Activated CD8-positive, alpha-beta memory T cell treated with anti-CD3 and anti-CD28 coated beads, Interleukin-2, amount 50 U/mL, for 24 hours (primary cell): ENCODE measurements at regions not wholly inside any gene's neighbourhood (a gene's known extent, or its start where the extent isn't known, plus 50 kb on each side); places are given as distances from the start of the nearest gene placed in this dataset.

Experiments
- DNase-seq: peaks from one replicate; pipeline ENCODE4 v3.0.0-alpha.2; 2020; ENCODE audit errors: extremely low read depth

DNA sequence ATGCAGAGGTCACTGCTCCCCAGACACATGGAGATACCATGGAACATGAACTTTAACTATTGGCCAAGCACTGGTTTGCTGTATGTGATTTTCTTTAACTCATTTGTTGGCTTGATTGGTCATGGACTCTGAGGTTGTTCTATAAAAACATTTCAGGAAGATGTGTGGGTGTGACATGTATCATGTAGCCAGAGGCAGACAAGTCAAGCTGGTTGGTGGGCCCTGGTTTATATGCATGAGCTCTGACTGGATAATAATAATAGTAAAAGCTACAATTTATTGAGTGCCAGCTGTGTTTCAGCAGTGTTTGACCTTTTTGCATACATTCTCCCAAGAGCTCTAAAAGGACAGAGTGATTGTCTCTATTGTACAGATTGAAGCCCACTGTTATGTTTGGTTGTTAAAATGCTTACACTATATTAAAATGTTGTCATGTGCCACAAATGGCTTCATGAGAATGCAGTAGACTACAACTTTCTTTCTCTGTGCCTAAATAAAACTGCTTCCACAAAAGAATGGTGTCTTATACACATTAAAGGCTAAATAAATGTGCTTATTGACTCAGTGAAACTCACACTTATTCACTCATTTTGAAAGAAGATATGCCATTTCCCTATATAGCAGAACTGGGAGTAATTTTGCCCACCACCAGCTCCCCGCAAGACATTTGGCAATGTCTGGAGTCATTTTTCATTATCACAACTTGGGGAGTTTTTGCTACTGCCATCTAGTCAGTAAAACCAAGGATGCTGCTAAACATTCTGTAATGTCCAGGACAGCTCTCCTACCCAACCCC lies 243.6 kb upstream of the NFE2L3 start:
- DNase-seq = no peak

DNA sequence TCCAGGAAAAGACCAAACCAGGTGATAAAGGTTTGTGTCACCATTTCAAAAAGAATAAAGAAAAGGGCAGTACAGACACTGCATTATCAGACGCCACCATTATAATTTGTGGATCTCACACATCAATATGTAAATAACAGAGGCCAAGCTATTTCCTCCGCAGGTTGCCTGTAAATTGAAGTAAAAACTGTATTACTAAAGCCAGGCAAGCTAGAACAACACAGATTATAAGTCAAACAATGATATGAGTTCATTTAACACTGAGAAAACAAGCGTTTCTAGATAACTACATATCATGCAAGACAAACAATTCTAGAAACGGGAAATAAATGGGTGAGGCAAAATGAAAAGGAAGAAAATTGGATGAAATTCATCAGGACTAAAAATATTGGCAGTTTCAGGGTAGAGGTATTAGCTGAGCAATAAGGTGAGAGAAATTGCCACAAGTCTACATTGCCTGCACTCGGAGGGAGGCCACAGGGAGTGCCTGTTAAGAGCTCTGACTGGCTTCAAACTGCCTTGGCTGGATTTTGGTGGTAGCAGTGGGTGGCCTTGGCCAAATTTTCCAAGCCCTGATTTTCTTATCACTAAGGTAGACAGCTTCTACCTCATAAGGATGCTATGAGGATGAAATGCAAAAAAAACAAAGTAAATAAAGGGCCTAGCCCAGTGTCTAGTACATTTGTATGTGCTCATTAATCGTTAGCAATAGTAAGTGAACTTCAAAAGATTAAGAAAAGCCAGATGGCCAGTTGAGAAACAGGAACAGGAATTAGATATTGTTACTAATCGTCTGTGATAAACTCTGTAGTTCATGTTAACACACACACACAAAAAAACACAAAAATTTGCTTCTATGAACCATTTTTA lies 240.0 kb upstream of the NFE2L3 start:
- no peak for DNase-seq

DNA sequence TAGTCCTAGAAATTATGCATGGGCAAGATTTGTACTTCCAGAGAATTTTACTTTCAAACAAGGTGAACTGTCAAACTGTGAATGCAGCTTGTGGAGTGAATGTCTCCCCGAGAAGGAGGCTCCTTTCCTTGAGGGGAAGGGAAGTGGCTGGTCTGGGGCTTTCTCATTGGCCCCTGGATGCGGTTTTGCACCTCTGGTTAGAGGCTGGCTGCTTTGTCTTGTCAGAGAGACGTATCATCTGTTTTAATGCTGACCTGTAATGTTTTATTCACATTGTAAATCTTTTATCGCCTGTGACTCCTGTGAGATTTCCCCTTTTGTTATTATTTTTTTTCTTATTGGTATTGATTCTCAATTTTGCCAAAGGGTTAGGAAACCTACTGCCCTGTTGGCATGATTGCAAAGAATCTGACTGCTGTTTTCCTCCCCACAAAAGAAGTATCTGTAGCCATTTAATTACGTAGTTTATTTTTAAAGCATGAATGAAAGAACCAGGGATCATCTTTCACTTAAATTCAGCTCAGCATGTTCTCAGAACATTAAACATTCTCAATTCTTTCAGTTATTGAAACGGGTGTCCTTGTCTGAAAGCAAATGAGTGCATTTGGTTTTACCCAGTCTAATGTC lies 238.3 kb upstream of the NFE2L3 start:
- no peak for DNase-seq

DNA sequence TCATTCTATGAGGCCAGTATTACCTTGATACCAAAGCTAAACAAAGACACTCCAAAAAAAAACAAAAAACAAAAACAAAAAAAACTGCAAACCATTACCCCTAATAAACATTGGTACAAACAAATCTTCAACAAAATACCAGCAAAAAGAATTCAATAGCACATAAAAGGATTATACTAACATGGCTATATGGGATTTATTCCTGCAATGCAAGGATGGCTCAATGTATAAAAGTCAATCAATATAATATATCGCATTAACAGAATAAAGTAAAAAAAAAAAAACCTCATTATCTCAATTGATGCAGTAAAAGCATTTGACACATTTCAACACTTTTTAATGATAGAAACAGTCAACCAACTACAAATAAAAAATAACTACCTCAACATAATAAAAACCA lies 233.3 kb upstream of the NFE2L3 start:
- no peak for DNase-seq

DNA sequence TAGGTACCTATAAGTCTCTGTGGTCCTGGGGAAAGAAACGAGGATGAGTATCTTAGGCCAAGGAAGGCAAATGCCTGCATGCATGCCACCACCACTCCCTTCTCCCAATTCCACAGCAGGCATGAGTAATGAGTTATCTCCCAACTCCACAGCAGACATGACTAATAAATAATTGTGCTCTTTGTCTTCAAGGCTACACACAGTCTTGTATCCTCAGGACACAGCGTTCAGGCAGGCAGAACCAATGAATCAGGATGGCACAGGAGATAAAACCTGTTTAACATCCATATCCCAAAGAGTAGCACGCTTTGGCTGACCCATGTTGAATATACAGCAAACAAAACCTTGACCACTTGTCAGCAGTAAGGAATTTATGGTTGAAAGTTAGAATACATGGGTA lies 229.7 kb upstream of the NFE2L3 start:
- DNase-seq = no peak

DNA sequence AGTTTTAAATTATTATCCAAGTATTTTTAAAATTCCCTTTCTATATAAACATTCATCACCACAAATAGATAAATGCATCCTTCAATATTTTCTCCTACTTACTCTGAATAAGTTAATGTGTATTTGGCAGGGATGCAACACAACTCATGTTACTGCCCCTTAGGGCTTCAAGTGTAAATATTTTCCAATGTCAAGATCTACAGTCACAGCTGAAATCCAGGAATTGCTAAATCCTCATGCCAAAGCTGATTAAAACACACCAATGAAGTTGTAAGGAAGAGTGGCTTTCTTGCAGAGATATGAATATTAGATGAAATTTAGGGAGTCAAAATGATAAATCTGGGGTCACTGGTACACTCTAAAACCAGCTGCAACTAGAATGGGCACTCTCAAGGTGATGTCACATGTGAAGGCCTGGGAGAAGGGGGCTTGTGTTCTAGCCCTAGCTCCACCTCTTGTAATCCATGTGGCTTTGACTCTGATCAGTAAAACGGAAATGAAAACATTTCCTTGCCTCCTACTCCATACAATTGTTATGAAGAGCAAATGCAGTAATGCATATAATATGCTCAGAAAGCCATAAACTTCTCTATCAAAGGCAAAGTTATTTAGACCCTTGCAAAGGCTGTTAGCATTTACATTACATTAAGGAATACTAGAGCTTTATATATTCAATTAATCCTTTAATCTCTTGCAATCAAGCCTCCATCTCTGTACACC lies 228.1 kb upstream of the NFE2L3 start:
- no peak for DNase-seq

DNA sequence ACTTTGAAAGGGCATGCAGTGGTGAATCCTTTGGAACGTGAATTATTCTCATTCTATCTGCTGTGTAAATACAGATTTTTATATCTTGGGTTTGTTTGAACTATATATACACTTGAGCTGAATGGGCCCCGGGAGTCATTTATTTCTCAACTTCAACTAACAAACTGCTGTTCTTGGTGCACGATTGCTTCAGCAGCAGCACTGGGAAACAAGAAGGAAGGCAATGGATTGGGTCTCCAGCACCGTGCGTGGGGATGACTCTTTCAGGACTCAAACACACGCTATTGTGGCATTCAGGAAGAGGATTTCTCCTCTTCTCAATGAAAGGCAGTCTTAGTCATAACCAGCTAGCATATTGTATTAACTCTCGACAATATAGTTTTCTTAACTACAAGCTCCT lies 226.0 kb upstream of the NFE2L3 start:
- DNase-seq = no peak

DNA sequence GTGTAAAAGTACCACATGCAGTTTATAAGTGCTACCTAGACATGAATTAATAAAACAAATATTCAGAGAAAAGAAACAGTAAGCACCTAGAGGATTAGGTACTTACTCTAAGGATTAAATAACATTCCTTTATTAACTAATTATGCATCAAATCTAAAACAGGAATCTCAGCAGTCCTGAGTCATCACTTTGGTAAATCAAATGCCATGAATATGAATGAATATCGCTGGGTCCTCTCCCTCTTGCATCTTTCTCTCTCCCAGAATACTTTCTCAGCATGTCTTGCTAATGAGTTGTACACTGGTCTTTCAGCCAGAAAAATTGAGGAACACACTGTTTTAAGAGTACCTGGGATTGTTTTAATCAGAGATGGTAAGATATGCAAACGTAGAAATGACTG lies 225.5 kb upstream of the NFE2L3 start:
- no peak for DNase-seq

DNA sequence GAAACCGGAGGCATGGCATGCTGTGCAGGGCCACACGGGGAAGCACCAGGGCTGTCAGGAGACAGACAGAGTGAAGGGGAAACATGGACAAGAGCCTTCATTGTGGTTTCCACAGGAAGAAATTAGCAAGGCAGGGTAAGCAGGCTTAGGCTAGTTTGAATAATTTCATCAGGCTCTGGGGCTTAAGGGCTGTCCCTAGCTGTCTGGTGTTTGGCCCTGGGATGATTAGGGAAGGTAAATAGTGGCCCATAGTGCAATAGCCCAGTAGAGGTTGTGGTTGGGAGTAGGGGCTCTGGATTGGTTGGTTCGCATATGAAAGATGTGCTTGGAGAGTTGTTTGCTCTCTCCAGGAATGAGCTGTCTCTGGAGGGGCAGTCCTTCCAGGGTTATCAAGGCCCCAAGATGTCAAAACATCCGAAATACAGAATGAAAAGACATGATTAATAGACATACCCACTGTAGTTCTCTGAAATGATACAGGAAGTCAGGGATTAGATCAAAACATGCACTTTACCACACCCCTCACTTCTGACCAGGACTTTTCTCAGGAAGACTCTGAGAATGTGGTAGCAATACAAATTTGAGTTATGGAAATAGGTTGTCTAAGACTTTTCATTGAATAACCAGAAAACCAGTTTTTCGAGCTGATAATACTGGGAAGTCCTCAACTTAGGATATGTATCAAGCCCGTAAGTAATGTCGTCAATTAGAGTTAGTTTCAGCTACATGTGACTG lies 224.9 kb upstream of the NFE2L3 start:
- DNase-seq = no peak

DNA sequence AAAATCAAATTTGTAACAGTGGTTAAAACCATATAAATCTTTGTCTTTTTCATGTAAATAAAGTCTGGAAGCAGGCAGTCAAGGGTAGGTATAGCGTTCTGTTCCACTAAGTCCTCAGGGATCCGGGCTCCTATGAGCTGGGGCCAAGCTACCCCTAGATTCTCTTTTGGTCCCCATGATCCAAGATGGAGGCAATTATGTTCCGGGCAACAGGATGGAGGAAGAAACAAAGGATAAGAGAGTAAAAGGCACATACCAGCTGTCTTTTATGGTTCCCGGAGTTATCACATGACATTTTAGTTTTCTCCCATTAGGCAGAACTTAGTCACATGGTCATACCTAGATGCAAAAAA lies 224.4 kb upstream of the NFE2L3 start:
- no peak for DNase-seq

DNA sequence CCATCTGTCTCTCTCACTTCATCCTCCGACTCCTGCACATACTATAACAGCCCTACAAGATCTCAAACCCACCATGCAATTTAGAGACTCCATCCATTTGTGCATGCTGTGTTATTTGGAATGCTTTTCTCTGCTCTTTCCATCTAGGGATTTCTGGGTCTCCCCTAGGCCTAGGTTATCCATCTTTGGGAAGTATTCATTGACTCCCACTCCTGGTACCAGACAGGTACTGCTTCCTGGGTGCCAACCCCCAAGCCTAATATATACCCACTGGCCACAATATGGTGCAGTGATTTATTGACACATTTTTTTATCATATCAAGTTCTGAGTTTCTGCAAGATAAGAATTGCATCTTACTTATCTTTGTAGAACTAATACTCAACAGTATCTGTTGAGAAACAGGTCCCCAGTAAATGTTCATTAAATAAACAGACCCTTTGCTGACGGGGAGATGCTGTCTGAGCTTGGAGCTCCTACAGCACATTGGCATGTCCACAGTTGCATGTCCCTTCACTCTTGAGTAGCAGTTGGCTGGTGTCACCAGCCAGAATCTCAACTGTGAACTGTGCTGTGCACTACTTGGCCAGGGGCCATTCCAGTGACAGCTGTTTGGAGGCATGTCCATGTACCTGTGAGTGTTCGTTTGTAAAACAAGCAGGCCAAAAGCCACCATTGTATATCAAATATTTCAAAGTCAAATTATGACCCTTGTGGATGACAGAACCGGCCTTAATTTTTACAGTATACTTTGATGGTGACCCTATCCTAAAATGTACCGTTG lies 223.3 kb upstream of the NFE2L3 start:
- DNase-seq = no peak

DNA sequence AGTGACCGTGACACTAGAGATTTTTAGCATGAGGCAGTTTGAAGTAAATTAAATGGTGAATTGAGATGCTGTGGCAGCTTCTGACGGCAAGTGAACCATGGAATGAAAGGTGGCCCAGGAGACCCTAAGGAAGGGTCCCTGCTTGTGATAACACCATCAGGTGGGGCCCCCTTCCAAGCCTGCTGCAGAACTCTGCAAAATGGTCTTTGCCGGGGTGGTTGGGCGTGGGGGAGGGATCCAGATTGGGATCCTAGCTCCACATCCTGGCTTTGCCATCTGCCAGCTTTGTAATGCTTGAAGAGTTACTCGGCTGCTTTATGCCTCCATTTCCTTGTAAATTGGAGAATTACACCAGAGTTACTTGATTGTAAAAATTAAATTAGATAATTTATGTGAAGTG lies 222.6 kb upstream of the NFE2L3 start:
- DNase-seq = no peak

DNA sequence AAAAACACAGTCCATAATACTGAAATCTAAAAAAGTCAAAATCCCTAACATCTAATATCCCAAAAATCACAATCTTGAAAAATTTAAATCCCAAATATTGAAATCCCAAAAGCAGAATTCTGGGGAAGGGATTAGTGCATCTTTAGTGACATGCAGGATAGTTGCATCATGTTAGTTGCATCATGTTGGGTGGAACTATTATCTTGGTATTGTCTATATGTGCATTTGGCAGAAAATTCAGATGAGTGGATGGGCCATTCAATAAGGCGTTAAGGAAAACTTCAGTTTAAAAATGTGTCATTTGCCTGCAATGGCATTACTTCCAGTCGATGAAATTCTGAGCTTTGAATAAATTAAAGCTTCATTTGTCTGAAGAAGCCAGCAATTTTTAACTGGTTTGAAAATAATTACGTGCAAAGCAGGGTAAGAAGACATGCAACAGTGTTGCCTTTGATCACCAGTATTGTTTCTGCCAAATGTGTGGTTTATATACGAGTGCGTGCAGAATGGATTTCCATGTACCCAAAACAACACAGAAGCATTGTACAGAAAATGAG lies 221.4 kb upstream of the NFE2L3 start:
- no peak for DNase-seq

DNA sequence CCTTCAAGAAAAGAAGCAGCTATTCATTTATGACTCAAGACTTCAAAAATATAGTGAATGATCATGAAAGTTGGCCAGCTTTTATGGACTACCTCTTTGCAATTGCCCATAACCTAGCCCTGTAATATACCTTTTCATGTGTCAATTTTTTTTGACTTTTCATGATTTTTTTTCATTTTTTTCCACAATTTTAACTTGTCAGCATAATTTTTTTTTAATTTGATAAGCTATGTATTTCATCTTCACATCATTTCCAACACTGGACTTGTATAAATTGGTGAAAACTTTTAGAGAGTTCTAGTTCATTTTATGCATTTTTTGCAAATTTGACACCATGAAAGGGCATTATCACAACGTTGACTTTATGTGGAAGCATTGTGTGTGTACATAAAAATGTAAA lies 220.8 kb upstream of the NFE2L3 start:
- DNase-seq = no peak

DNA sequence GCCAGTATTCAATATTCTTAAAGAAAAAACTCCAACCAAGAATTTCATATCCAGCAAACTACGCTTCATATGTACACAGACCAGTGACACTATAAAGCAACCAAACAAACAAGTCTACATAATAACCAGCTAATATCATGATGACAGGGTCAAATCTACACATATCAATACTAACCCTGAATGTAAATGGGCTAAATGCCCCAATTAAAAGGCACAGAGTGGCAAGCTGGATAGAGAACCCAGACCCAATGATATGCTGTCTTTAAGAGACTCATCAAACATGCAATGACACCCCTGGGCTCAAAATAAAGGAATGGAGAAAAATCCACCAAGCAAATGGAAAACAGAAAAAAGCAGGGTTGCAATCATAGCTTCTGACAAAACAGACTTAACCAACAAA lies 218.1 kb upstream of the NFE2L3 start:
- no peak for DNase-seq

DNA sequence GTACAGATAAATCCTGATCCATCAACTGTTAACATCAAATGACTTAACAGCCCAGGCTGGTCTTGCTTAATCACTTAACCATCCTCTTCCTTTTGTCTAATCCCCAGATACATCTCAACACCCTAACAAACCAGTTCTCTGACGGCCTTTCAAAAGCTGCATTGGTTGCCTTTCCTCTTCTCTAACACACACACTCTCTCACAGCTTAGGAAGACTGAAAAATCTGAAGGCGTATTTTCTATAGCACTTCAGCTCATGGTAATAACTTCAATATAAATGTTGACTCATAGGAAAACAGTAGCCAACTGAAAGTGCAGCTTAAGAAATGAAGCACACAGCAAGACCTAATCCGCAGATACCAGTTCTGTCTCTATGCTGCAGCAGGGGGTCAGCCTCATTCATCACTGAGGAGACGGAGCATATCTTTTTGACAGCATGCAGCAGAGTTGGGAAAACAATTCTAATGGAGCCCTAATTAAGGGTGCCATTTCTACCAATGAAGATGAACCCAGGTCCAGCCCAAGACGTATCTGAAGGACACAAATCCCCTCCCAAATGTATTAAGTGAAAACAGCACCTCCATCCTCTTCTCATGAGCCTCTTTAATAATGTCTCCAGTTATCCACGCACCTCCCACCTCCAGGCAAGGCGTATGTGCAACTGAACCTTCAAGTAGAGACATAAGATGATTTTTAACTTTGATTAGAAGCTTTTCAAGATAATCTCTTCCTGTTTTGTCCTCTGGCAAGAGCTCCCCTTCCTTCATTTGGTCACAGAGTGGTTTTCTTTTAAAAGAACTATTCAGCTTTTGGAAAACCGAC lies 211.7 kb upstream of the NFE2L3 start:
- DNase-seq = no peak

DNA sequence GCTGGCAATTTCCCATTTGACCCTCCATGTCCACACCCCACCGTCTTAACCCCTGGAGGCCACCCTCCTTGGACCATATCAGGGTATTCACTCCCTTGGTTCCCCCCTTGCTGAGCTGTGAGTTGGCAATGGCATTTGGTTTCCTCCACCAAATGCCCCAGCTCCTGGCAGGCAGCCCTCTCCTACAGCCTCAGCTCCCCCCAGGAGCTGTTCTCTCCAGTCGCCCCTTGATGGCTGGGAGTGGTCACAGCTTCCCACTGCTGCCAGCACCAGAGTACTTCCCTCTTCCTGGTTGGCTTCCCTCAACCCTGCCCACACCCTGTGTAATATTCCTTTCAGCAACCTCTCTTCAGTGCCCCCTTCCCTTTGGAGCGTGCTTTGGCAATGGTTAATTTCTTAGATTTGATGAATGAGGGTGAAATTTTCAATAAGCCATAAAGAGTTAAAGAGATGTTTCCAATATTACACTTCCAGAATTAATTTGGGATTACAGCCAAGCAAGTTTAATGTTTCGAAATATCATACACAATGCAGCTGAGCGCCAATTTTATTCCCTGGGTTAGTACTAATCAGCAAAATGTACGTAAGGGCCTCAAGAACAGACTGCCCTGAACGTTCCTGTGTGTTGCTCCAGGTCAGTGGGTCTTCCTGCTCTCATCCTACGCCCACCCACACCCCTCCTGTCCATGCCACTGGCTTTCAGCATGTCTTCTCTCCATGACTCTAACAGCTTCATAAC lies 207.1 kb upstream of the NFE2L3 start:
- DNase-seq = no peak

DNA sequence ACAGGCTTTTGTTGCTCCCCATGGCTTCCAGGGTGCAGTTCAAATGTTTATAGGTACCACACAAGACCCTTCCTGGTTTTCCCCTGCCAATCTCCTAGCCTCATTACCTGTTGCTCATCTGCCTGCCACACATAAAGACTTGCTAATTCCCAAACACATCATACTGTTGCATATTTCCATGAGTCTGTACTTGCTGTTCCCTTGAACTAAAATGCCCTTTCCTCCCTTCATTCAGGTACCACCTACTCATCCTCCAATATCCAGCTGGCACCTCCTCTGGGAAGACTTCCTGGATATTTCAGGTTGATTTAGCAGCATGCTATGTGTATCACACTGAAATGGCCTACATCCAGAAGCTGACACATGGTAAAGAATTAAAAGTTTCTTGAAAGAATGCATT lies 206.4 kb upstream of the NFE2L3 start:
- no peak for DNase-seq

DNA sequence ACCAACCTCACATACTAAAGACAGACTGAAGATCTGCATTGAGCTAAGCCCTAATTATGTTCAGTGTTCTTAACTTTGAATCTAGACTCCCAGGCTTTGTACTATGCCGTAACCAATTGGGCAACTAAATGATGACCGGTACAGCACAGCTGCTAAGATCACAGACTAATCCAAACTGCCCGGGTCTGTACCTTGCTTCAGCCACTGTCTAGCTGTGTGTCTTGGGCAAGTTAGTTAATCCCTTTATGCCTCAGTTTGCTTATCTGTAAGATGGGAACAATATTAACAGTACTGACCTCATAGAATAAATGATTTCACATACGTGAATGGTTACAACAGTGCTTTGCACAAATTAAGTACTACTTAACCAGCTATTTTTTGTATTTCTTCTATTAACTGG lies 205.8 kb upstream of the NFE2L3 start:
- no peak for DNase-seq
